Stimulated activated naive CD4-positive, alpha-beta T cell treated with Interleukin-2 at 50 U/mL for 16 hours (primary cell): ENCODE measurements at regions not wholly inside any gene's neighbourhood (a gene's known extent, or its start where the extent isn't known, plus 50 kb on each side); places are given as distances from the start of the nearest gene placed in this dataset.
"Not testable (repeated sequence)": the region's sequence is repeated elsewhere in the genome, so short reads cannot be mapped to it uniquely, and the experiment has no call there.

Experiments
- DNase-seq: peaks from one replicate; lab custom pipeline; 2025; lab: John Stamatoyannopoulos, UW

DNA sequence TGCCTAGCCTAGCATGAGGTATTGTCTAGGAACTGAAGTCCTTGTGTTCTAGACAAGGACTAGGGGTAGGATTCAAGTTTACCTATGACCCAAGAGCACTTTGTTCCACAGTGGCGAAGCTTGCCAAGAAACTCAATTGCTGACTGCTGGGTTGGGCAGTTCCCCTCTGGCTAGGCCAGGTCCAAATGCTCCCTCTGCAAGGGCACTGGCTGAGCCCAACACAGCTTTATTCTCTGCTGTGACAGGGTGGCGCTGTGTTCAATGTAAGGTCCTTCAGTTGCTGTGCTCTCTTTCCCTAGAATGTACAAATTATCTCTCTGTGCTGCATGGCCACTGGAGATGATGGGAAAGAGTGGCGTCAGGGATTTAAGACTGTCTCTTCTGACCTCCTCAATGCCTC lies 950.8 kb downstream of the HACE1 start:
- no peak for DNase-seq

DNA sequence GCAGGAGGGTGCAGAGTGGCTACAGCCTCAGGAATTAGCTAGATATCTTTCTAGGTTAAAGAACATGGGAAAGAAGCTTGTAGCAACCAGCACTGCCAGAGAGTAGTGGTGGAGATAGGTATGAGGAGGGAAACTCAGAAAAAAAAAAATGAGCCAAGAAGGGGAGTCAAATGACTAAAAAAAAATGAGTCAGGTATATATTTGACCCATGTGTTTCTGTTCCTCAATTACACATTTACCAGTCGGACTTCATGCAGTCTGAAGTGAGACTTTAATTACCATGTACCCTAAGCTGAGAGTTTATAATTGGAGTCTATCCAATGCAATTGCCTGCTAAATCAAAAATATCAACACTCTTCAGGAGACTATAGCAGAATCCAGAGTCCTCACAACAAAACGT lies 964.6 kb downstream of the HACE1 start:
- DNase-seq = no peak

GRCh38 chr6:103893141-103893581 lies 966.6 kb downstream of the HACE1 start:
- DNase-seq = no peak

GRCh38 chr6:103886951-103887350 lies 972.8 kb downstream of the HACE1 start:
- DNase-seq = no peak

GRCh38 chr6:103885446-103885845 lies 974.3 kb downstream of the HACE1 start:
- no peak for DNase-seq

GRCh38 chr6:103879800-103880199 lies 979.9 kb downstream of the HACE1 start:
- no peak for DNase-seq

DNA sequence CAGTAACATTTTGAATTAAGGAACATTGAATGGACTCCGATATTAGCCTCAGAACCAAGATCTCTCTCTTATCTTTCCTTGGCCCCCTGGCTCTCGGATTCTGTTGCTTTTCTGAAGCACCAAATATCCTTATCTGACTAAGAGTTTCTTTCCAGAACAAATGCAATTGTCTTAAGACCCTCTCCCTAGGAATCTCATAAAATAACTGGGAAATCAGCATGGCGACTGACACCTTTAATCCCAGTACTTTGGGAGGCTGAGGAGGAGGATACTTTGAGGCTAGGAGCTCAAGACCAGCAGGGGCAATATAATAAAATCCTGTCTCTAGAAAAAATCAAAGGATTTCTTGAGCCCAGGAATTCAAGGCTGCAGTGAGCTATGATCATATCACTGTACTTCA lies 984.5 kb downstream of the HACE1 start:
- no peak for DNase-seq

DNA sequence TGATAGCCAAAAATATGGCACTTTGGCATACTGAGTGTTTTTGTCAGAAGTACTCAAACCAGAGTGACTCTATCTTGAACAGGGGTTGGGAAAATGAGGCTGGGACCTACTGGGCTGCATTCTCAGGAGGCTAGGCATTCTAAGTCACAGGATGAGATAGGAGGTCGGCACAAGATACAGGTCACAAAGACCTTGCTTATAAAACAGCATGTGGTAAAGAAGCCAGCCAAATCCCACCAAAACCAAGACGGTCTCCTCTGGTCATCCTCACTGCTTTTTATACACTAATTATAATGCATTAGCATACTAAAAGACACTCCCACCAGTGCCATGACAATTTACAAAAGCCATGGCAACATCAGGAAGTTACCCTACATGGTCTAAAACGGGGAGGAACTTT lies 985.1 kb downstream of the HACE1 start:
- DNase-seq = no peak

- no peak for DNase-seq
Measured at GRCh38 chr6:103872678-103873077, 987.0 kb downstream of the HACE1 start.

GRCh38 chr6:103872233-103872632 lies 987.5 kb downstream of the HACE1 start:
- DNase-seq = no peak

GRCh38 chr6:103870970-103871369 lies 988.7 kb downstream of the HACE1 start:
- no peak for DNase-seq

DNA sequence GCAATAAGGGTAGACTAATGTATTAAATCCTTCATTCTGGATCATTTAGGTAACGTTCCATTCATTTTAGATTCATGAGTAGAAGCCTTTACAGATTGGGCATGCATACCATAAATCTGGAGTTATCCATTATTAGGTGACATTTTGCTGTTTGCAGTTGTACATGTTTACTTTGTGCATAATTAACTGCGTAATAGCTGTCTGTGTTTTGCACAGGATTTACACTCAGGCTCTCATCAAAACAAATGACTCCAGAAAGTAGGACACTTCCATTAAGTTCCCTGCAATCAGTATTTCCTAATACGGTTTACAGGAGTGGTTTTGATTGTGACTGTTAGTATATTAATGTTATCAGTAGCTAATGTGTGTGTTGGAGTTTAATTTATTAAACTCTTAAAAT lies 997.4 kb downstream of the HACE1 start:
- DNase-seq = no peak

DNA sequence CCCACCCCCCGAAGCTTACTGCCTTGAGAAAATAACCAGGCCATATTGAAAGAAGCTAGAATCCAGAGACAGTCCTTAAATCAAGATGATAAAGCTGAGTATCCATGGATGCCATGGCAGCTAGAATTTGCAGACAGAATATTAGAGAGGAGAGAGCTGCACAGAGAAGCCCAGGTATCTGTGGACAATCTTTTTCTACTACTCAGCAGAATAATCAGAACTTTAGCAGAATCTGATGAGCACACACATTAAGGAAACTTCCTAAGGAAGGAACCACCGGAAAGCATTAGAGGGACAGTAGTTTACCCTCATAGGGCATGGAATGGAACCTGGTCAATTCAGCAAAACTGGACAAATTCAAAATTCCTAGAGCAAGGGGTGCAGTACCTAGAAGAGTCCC lies 1001.7 kb downstream of the HACE1 start:
- DNase-seq = no peak

GRCh38 chr6:103855750-103856149 lies 1004.0 kb downstream of the HACE1 start:
- no peak for DNase-seq

DNA sequence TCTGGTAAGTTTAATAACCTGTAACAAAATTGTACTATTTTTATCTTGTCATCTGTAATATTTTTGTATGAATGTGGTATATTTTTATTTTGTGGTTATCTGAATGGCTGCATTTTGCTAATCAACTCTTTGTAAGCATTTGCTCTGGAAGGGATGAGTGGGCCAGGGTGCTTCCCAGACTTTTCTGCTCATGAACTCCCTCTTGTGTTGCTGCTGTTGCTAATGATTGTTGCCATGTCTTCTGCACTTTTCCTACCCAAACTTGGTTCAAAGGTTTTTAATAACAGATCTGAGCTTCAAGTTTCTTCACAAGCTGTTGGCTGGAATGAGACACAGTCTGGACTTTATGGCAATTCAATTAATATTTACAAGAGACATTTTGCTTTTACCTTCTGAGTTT lies 1005.7 kb downstream of the HACE1 start:
- DNase-seq = no peak

DNA sequence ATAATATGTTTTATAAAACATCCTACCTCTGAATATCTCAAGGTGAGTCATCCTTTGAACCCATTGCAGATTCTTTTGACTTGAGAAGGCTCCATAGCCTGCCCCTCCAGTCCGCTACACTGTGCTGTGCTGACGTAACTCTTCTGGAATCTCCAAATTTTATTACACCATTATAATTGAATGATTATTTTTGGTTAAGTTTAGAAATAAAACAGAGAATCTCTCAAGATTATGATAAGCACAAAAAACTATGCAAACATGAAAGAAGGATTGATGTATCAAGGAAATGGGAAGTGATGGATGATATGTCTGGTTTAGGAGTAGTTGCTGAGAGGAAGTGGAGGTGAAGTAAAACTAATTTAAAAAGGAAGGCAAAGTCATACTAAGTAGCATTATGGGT lies 1021.3 kb downstream of the HACE1 start:
- no peak for DNase-seq

- DNase-seq = no peak
Measured at GRCh38 chr6:103826209-103826608, 1033.5 kb downstream of the HACE1 start.

DNA sequence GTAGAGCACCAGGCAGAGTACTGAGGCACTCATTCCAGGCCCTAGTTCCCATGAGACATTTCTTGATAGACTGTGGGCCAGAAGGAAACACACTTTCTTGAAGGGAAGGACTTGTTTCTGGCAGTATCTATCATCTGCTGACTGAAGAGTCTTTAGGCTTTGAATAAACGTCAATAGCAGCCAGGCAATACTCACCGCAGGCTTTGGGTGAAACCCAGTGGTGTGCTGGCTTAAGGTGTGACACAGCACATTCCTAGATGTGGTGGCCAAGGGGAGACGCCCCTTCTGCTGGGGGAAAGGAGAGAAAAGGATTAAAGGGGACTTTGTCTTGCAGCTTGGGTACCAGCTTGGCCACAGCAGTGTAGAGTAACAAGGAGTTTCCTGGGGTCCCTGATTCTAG lies 1039.6 kb downstream of the HACE1 start:
- DNase-seq = no peak

- no peak for DNase-seq
Measured at GRCh38 chr6:103819509-103819908, 1040.2 kb downstream of the HACE1 start.

DNA sequence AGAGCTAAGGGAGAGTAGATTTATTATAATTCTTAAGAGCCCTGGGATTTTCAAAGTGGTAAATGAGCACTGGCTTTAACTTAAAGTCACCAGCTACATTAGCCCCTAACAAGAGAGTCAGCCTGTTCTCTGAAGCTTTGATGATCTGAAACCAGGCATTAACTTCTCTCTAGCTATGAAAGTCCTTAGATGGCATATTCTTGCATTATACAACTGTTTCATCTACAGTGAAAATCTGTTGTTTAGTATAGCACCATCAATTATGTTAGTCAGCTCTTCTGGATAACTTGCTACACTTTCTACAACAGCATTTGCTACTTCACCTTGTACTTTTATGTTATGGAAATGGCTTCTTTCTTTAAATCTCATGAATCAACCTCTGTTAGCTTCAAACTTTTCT lies 1046.7 kb downstream of the HACE1 start:
- no peak for DNase-seq

- not testable (repeated sequence) for DNase-seq
Measured at GRCh38 chr6:103801901-103802479, 1057.7 kb downstream of the HACE1 start.

DNA sequence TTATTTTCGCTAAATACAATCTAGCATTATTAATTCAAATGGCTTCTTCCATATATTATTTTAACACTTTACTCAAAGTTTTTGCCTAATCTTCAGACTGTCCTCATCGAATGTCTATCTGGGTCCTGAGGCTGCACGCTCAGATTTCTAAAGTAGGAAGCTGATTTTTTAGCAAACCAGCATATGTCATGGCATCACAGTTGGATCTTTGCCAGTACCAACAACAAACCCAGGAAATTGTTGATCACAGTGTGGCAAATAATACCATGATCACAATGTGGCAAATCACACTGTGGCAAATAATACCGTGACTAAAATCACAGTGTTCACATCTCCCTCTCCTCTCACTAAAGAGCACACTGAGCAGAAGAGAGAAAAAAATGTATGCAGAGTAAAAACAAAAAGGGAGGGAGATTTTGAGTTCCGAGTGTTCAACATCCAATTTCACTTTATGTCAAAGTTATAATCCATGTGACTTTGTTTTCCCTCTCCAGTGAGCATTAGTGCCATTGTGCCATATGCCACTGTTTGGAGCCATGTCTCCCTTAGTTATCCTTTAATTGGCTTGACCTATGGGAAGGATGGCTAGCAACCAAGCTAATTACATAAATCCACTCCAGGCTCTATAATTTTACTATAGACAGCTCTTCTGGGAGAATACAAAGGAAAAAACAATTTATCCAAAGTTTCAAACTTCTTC lies 1059.6 kb downstream of the HACE1 start:
- DNase-seq = no peak

GRCh38 chr6:103798166-103798565 lies 1061.6 kb downstream of the HACE1 start:
- no peak for DNase-seq

GRCh38 chr6:103797738-103798137 lies 1062.0 kb downstream of the HACE1 start:
- no peak for DNase-seq
